ENCODE measurements at regions not wholly inside any gene's neighbourhood (a gene's known extent, or its start where the extent isn't known, plus 50 kb on each side); places are given as distances from the start of the nearest gene placed in this dataset.

DNA sequence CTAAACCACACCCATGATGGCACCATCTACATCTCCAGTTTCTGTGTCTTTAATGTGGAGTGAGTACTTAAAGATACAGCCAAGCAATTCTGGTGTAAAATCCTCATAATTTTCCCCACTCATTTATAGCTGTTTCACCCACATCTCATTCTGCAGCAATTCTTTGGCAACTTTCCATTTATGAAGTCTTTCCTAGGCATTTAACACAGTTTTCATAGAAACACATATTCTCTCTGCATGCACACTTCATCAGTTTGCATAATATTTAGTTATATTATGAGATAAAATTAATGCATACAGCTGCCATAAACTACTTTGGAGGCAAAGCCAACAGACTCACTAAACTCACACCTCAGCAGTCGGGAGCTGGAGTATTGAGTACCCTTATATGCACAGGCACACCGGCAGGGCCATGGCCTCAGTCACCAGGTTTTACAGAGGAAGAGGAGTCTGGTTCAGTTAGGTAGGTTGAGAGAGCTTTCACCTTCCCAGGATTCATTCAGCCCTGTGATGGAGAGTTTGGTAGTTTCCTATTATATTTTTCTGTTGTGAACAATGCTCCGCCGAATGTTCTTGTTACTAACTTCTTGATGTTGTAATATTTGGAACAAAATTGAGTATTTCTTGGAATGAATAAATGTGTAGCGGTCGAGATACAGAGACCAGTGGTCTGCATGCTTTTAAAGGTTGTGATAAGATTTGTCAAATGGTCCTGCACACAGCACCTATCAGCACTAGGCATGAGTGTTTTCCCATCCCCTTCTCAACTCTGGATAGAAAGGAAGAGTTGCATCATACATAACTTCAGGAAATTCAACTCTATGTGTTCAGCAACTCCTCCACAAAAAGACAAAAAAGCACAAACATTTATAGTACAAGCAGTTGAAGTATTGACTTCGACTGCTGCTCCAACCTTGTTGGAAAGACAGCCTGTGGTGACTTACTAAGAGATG is 123.5 kb downstream of the TTC8 start:
- H3K9me3 ChIP-seq = no peaks in the 10 kb centered on the region
- no peaks in the 10 kb centered on the region for H3K4me1 ChIP-seq
- ATAC-seq (no peak), DNase-seq (no peak)
- no peaks in the 10 kb centered on the region for H3K36me3 ChIP-seq
- no peak for TF ChIP-seq POLR2A (IDR thresholded peaks at IDR 0.05)
- TF ChIP-seq, protein P1, sequence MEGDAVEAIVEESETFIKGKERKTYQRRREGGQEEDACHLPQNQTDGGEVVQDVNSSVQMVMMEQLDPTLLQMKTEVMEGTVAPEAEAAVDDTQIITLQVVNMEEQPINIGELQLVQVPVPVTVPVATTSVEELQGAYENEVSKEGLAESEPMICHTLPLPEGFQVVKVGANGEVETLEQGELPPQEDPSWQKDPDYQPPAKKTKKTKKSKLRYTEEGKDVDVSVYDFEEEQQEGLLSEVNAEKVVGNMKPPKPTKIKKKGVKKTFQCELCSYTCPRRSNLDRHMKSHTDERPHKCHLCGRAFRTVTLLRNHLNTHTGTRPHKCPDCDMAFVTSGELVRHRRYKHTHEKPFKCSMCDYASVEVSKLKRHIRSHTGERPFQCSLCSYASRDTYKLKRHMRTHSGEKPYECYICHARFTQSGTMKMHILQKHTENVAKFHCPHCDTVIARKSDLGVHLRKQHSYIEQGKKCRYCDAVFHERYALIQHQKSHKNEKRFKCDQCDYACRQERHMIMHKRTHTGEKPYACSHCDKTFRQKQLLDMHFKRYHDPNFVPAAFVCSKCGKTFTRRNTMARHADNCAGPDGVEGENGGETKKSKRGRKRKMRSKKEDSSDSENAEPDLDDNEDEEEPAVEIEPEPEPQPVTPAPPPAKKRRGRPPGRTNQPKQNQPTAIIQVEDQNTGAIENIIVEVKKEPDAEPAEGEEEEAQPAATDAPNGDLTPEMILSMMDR (IDR thresholded peaks at IDR 0.05 in 4 of 5, conservative IDR thresholded peaks at IDR 0.05 in 1 of 5) = no peak
- intact Hi-C loops (cut with DNase I; ENCODE audit: low total_unique reads) (no loop called here), in situ Hi-C loops (cut with MboI; ENCODE audit: low sequenced_read_pairs in 4 of 4) (no loop called here)
- no peak overlapping the region for H3K4me3 ChIP-seq
- H3K27ac ChIP-seq = no peak overlapping the region
- H3K27me3 ChIP-seq = no peaks in the 10 kb centered on the region

DNA sequence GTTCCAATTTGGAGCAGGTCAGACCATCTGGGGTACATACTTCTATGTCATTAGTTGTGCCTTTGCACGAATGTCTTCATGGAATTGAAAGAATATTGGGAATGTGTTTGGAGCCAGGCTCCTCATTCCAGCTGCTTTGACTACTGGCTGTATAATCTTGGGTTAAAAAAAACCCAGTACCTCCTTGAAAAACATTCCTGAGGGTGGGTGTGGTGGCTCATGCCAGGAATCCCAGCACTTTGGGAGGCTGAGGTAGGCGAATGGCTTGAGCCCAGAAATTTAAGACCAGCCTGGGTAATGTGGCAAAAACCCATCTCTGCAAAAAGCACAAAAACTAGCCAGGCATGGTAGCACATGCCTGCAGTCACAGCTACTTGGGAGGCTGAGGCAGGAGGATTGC is 125.6 kb downstream of the TTC8 start:
- Histone ChIP-seq H3K4me3 (no peak overlapping the region), H3K36me3 (no peaks in the 10 kb centered on the region), H3K27ac (no peak overlapping the region), H3K9me3 (no peaks in the 10 kb centered on the region), H3K27me3 (no peaks in the 10 kb centered on the region), H3K4me1 (no peaks in the 10 kb centered on the region)
- in situ Hi-C loops (cut with MboI; ENCODE audit: low sequenced_read_pairs in 4 of 4) (no loop called here), intact Hi-C loops (cut with DNase I; ENCODE audit: low total_unique reads) (no loop called here)
- ATAC-seq = no peak
- TF ChIP-seq POLR2A (IDR thresholded peaks at IDR 0.05) = no peak
- TF ChIP-seq, protein P1 (IDR thresholded peaks at IDR 0.05 in 4 of 5, conservative IDR thresholded peaks at IDR 0.05 in 1 of 5) = no peak
- no peak for DNase-seq

DNA sequence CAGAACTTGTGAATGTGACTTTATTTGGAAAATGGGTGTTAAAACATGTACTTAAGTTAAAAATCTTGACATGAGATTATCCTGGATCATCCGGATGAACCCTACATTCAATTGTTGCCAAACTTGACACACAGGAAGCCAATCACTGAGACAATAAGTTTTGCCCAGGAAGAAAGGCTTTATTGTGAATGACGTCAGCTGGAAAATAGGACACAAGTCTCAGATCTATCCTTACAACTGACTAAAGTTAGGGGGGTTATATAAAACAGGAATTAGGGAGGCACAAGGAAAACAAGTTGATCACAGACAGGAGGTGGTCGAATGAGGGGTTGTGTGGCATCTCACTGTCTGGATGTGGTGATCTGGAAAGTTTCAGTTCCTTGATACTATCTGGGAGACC is 126.9 kb downstream of the TTC8 start:
- in situ Hi-C loops (cut with MboI; ENCODE audit: low sequenced_read_pairs in 4 of 4) = no loop called here
- H3K9me3 ChIP-seq = no peaks in the 10 kb centered on the region
- no peaks in the 10 kb centered on the region for H3K36me3 ChIP-seq
- H3K27me3 ChIP-seq = no peaks in the 10 kb centered on the region
- DNase-seq = no peak
- no peak for TF ChIP-seq POLR2A (IDR thresholded peaks at IDR 0.05)
- TF ChIP-seq, protein P1 (IDR thresholded peaks at IDR 0.05 in 4 of 5, conservative IDR thresholded peaks at IDR 0.05 in 1 of 5) = no peak
- no peak overlapping the region for H3K4me3 ChIP-seq
- intact Hi-C loops (cut with DNase I; ENCODE audit: low total_unique reads) = no loop called here
- H3K27ac ChIP-seq = no peak overlapping the region
- H3K4me1 ChIP-seq = no peaks in the 10 kb centered on the region
- no peak for ATAC-seq

DNA sequence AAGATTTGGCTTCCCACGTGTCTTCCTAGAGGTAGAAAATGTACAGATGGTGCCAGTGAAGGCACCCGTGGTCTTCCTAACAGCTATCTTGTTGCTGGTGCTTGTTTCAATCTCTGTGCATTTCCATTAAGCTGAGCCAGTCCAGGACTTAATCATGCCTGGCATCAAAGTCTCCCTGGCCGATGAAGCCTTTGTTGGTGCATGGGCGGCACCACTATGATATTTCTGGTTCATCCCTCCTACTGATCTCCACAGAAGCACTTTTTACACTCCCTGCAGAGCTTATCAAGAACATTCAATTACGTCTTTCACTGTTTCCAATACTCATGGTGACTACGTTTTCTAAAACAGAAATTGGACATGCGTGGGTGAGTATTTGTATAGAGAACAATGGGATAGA is 128.4 kb downstream of the TTC8 start:
- Histone ChIP-seq H3K36me3 (no peaks in the 10 kb centered on the region), H3K27ac (no peak overlapping the region), H3K27me3 (no peaks in the 10 kb centered on the region), H3K4me1 (no peaks in the 10 kb centered on the region), H3K9me3 (no peaks in the 10 kb centered on the region), H3K4me3 (no peak overlapping the region)
- DNase-seq (no peak), ATAC-seq (no peak)
- no peak for TF ChIP-seq POLR2A (IDR thresholded peaks at IDR 0.05)
- TF ChIP-seq, protein P1 (IDR thresholded peaks at IDR 0.05 in 4 of 5, conservative IDR thresholded peaks at IDR 0.05 in 1 of 5) = no peak
- in situ Hi-C loops (cut with MboI; ENCODE audit: low sequenced_read_pairs in 4 of 4) = no loop called here
- intact Hi-C loops (cut with DNase I; ENCODE audit: low total_unique reads) = no loop called here

Measured in gastrocnemius medialis (tissue), 4 donors.